Karpas-422 (cell line): ENCODE measurements at regions not wholly inside any gene's neighbourhood (a gene's known extent, or its start where the extent isn't known, plus 50 kb on each side); places are given as distances from the start of the nearest gene placed in this dataset.

ENCODE experiments used
- DNase-seq: peaks from one replicate; pipeline ENCODE4 v3.0.0-alpha.2; 2015
- H2AFZ ChIP-seq: fragments of 200-600 bp; sonication (generic); 2 replicates; pipeline ENCODE4 v1.6.1; 2014; ENCODE audit warnings: antibody characterized with exemption, low read length, mixed read lengths
- H3K27ac ChIP-seq: fragments of 200-600 bp; sonication (generic); 2 replicates; pipeline ENCODE4 v1.5.1; 2014; ENCODE audit warnings: mild to moderate bottlenecking, low read length, moderate library complexity
- H3K27me3 ChIP-seq: fragments of 200-600 bp; sonication (generic); 2 replicates; pipeline ENCODE4 v1.6.1; 2014; ENCODE audit warnings: low read length, mixed read lengths
- H3K36me3 ChIP-seq: fragments of 200-600 bp; sonication (generic); 2 replicates; pipeline ENCODE4 v1.6.1; 2014; ENCODE audit warnings: low read length, mixed read lengths; ENCODE audit not compliant: insufficient read depth
- H3K4me1 ChIP-seq: fragments of 200-600 bp; sonication (generic); 2 replicates; pipeline ENCODE4 v1.6.1; 2014; ENCODE audit warnings: mild to moderate bottlenecking, low read length, mixed read lengths
- H3K4me2 ChIP-seq: fragments of 200-600 bp; sonication (generic); 2 replicates; pipeline ENCODE4 v1.6.1; 2014; ENCODE audit warnings: low read length, low read depth, mild to moderate bottlenecking; ENCODE audit not compliant: poor library complexity, severe bottlenecking
- H3K4me3 ChIP-seq: fragments of 200-600 bp; sonication (generic); 2 replicates; pipeline ENCODE4 v1.5.1; 2014; ENCODE audit warnings: mild to moderate bottlenecking, antibody characterized with exemption, low read length, mixed read lengths
- H3K79me2 ChIP-seq: fragments of 200-600 bp; sonication (generic); 2 replicates; pipeline ENCODE4 v1.6.1; 2014; ENCODE audit warnings: mild to moderate bottlenecking, low read length, mixed read lengths
- H3K9ac ChIP-seq: fragments of 200-600 bp; sonication (generic); 2 replicates; pipeline ENCODE4 v1.6.0; 2014; ENCODE audit warnings: low read length
- H3K9me2 ChIP-seq: fragments of 200-600 bp; sonication (generic), shearing (Covaris generic); replicated peaks from 2 replicates; pipeline ENCODE4 v1.6.0; 2014; ENCODE audit warnings: mild to moderate bottlenecking, low read length, moderate library complexity; ENCODE audit not compliant: insufficient read depth
- H3K9me3 ChIP-seq: fragments of 300-700, 200-600 bp; sonication (generic); 2 replicates; pipeline ENCODE4 v1.6.1; 2014; ENCODE audit warnings: low read length, mixed read lengths
- H4K20me1 ChIP-seq: fragments of 200-600 bp; sonication (generic); 2 replicates; pipeline ENCODE4 v1.6.1; 2014; ENCODE audit warnings: mild to moderate bottlenecking, antibody characterized with exemption, low read length, low read depth; ENCODE audit not compliant: insufficient read depth

GRCh38 chr9:111728143-111728542 is 66.6 kb downstream of the SHOC1 start:
- H3K9me3 ChIP-seq = no peaks in the 10 kb centered on the region
- H3K27me3 ChIP-seq = no peaks in the 10 kb centered on the region
- no peaks in the 10 kb centered on the region for H4K20me1 ChIP-seq
- no peak overlapping the region for H3K9ac ChIP-seq
- H3K4me1 ChIP-seq = no peaks in the 10 kb centered on the region
- no peaks in the 10 kb centered on the region for H3K9me2 ChIP-seq
- no peak overlapping the region for H3K27ac ChIP-seq
- H3K4me3 ChIP-seq = no peak overlapping the region
- H3K79me2 ChIP-seq = no peaks in the 10 kb centered on the region
- H2AFZ ChIP-seq = no peak overlapping the region
- no peak for DNase-seq
- H3K36me3 ChIP-seq = no peaks in the 10 kb centered on the region
- H3K4me2 ChIP-seq = no peak overlapping the region

DNA sequence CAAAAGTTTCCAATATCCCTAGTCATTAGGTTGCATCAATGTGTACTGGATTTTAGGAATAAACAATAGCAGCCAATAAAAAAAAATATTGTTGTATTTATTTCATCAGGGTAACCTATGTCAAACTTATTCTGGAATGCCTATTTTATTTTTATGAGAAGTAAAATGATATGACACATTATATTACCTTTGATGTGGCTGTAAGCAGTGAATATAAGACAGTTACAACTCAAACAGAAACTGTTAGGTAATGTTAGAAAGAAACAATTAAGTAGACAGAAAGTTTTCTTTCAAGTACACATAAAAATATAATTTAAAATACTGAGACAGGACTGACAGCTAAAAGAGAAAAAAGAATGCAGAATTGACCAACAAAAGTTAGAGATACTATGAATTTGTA is 65.5 kb downstream of the GNG10 start:
- no peaks in the 10 kb centered on the region for H3K27me3 ChIP-seq
- H3K36me3 ChIP-seq = no peaks in the 10 kb centered on the region
- H3K9me2 ChIP-seq = no peaks in the 10 kb centered on the region
- H3K9me3 ChIP-seq = no peaks in the 10 kb centered on the region
- H3K4me3 ChIP-seq = no peak overlapping the region
- no peaks in the 10 kb centered on the region for H4K20me1 ChIP-seq
- no peak overlapping the region for H3K9ac ChIP-seq
- no peaks in the 10 kb centered on the region for H3K4me1 ChIP-seq
- H3K4me2 ChIP-seq = no peak overlapping the region
- H2AFZ ChIP-seq = no peak overlapping the region
- no peaks in the 10 kb centered on the region for H3K79me2 ChIP-seq
- peak; percentile 24 for DNase-seq
- no peak overlapping the region for H3K27ac ChIP-seq

GRCh38 chr9:111720174-111720573 is 58.8 kb downstream of the GNG10 start:
- no peaks in the 10 kb centered on the region for H3K36me3 ChIP-seq
- no peak overlapping the region for H3K4me3 ChIP-seq
- no peak overlapping the region for H3K9ac ChIP-seq
- no peaks in the 10 kb centered on the region for H3K27me3 ChIP-seq
- H3K79me2 ChIP-seq = no peaks in the 10 kb centered on the region
- H3K27ac ChIP-seq = no peak overlapping the region
- no peak overlapping the region for H3K4me2 ChIP-seq
- H3K9me3 ChIP-seq = no peaks in the 10 kb centered on the region
- DNase-seq = peak; percentile 40
- H3K9me2 ChIP-seq = no peaks in the 10 kb centered on the region
- H3K4me1 ChIP-seq = no peaks in the 10 kb centered on the region
- H2AFZ ChIP-seq = no peak overlapping the region
- H4K20me1 ChIP-seq = no peaks in the 10 kb centered on the region
